Spleen (tissue), 7 donors: ENCODE measurements at regions not wholly inside any gene's neighbourhood (a gene's known extent, or its start where the extent isn't known, plus 50 kb on each side); places are given as distances from the start of the nearest gene placed in this dataset.

Experiments used
- POLR2A ChIP-seq, 3 donors: fragments of 450-650 bp; IDR thresholded peaks; one replicate each; pipeline ENCODE4 v1.5.1; 2017; ENCODE audit warnings: antibody characterized with exemption in 3 of 3, mild to moderate bottlenecking in 1 of 3
- TF ChIP-seq, protein P1 (sequence below), 11 experiments: fragments of 200-600 bp in 7 of 11; fragments of 450-650 bp in 4 of 11; sonication (generic) in 4 of 11; IDR thresholded peaks in 8 of 11; conservative IDR thresholded peaks in 3 of 11; 1 replicate in 7 of 11; 2 replicates in 4 of 11; pipeline versions ENCODE4 v1.4.0 to v1.8.0; 2016 to 2021; ENCODE audit warnings: antibody characterized with exemption in 11 of 11, inconsistent platforms in 4 of 11, mild to moderate bottlenecking in 1 of 11
- donor health status: DM: no; HTN: no; CAD: no; lungs with moderate emphysema.
- donor health status: DM: no; HTN: no; CAD: no.
- donor health status: DM: no; HTN: no; CAD: no.

- no peak for TF ChIP-seq POLR2A (IDR thresholded peaks at IDR 0.05)
- TF ChIP-seq, protein P1, sequence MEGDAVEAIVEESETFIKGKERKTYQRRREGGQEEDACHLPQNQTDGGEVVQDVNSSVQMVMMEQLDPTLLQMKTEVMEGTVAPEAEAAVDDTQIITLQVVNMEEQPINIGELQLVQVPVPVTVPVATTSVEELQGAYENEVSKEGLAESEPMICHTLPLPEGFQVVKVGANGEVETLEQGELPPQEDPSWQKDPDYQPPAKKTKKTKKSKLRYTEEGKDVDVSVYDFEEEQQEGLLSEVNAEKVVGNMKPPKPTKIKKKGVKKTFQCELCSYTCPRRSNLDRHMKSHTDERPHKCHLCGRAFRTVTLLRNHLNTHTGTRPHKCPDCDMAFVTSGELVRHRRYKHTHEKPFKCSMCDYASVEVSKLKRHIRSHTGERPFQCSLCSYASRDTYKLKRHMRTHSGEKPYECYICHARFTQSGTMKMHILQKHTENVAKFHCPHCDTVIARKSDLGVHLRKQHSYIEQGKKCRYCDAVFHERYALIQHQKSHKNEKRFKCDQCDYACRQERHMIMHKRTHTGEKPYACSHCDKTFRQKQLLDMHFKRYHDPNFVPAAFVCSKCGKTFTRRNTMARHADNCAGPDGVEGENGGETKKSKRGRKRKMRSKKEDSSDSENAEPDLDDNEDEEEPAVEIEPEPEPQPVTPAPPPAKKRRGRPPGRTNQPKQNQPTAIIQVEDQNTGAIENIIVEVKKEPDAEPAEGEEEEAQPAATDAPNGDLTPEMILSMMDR (IDR thresholded peaks at IDR 0.05 in 8 of 11, conservative IDR thresholded peaks at IDR 0.05 in 3 of 11) = no peak
These were observed 174.8 kb upstream of the OR13F1 start for GRCh38 chr9:104329245-104329644.
